LNCaP clone FGC (cell line): ENCODE measurements at regions not wholly inside any gene's neighbourhood (a gene's known extent, or its start where the extent isn't known, plus 50 kb on each side); places are given as distances from the start of the nearest gene placed in this dataset.

ENCODE experiments used
- DNase-seq: peaks from one replicate; pipeline ENCODE4 v3.0.0-alpha.2; 2011; ENCODE audit warnings: low read depth
- H3K4me3 ChIP-seq: 2 replicates; pipeline ENCODE4 v1.5.1; 2011; ENCODE audit warnings: mild to moderate bottlenecking, low read depth, low read length, control low read depth
- TF ChIP-seq, protein P1 (sequence below): IDR thresholded peaks from 2 replicates; pipeline ENCODE4 v1.5.1; 2012; ENCODE audit warnings: mild to moderate bottlenecking; ENCODE audit not compliant: control insufficient read depth, insufficient read depth; ENCODE audit errors: extremely low read depth

DNA sequence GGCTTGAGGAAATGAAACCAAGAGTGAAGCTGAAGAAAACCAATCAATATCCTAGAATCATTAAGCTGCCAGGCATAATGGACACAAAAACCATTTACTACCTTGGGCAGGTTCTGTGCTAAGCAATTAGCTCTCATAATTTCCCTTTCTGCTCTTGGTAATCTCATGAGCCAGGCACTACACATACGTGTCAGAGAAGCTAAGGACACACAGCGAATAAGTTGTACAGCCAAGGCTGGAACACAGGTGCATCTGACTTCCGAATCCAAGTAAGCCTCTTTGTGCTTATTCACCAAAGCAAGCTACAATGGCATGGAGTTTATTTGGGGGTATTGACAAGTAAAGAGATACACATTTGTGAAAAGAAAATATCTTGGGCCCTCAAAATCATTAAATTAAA is 1343.9 kb upstream of the MIR17HG start:
- TF ChIP-seq, protein P1, sequence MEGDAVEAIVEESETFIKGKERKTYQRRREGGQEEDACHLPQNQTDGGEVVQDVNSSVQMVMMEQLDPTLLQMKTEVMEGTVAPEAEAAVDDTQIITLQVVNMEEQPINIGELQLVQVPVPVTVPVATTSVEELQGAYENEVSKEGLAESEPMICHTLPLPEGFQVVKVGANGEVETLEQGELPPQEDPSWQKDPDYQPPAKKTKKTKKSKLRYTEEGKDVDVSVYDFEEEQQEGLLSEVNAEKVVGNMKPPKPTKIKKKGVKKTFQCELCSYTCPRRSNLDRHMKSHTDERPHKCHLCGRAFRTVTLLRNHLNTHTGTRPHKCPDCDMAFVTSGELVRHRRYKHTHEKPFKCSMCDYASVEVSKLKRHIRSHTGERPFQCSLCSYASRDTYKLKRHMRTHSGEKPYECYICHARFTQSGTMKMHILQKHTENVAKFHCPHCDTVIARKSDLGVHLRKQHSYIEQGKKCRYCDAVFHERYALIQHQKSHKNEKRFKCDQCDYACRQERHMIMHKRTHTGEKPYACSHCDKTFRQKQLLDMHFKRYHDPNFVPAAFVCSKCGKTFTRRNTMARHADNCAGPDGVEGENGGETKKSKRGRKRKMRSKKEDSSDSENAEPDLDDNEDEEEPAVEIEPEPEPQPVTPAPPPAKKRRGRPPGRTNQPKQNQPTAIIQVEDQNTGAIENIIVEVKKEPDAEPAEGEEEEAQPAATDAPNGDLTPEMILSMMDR, result no peak
- DNase-seq, result no peak

DNA sequence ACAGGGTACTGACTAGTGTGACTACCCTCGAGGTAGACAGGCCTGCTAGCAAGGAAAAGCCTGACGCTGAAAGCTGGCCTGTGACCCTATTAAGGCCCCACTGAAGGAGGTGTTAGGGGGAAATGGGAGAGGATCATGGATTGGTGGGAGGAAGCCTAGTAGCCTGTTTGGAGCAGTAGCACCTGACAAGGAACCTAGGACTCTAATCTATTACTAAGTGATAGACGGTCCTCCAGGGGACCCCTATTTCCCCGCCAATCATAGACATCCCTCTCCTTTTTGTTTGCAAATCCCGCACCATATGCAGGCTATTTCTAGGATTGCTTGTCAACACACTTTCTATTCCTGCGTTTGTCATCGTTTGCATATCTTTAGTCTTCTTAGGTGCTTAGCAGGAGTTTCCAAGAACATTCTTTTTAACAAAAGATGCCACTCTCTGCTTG is 1338.8 kb upstream of the MIR17HG start:
- TF ChIP-seq, protein P1, result no peak
- no peak for DNase-seq

More for the DNA sequence above, 1343.9 kb upstream of the MIR17HG start:
- no peak overlapping the region for H3K4me3 ChIP-seq

DNA sequence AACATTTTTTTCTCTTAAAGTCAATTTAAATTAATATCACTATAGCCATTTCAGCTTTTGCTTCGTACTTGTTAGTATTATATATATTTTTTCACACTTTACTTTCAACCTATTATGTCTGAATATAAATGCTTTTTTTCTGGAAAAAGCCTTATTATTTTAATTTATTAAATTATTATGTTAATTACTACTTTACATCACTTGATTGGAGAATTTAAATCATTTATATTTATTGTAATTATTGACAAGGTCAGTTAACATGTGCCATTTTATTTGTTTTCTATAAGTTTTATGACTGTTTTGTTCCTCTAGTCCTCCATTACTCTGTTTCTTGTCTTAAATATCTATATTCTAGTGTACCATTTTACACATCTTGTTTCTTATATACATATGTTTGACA is 1333.4 kb upstream of the MIR17HG start:
- TF ChIP-seq, protein P1, result no peak

More for the DNA sequence above, 1338.8 kb upstream of the MIR17HG start:
- H3K4me3 ChIP-seq, result no peak overlapping the region

DNA sequence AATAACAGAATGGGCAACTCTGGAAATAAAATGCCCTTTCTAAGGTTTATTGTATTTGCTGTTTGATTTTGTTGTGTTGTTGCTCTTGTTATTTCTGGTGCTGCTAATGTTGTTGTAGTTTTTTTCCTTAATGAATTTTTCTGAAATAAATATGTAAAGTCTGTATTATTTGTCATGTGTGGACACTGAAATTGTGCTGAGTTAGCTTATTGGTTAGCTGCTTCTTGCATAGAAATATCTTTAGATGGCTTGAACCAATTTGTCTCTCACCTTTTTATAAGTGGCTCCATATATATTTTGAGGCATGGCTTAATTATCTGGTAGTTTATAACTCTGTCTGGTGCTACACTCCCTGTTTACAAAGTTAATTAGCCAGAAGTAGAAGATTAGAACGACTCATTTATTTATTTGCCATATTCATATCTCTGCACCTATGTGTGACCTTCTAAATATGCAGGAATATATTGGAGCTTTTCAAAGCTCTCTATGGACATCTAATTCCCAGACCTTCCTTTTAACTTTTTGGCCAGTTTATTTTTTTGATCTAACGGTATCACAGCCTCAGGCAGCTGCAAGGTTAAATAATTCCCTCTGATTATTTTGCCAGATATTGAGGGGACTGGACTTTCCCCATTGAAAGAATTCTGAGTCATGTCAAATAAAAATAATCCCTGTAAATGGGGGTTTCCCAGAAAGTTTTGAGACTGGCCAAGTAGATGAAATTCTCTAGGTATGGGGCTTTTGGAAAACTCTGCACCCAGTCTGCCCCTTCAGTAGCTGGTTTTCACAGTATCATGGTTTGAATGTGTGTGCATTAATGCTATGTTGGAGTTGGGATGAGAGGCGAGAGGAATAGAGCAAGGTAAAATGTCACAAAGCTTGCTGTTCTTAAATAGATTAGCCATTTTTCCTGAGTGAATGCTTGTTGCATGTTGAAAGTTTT is 1331.7 kb upstream of the MIR17HG start:
- no peak for DNase-seq
- TF ChIP-seq, protein P1, result no peak
- no peak overlapping the region for H3K4me3 ChIP-seq

More for the DNA sequence above, 1333.4 kb upstream of the MIR17HG start:
- no peak for DNase-seq
- H3K4me3 ChIP-seq, result no peak overlapping the region

DNA sequence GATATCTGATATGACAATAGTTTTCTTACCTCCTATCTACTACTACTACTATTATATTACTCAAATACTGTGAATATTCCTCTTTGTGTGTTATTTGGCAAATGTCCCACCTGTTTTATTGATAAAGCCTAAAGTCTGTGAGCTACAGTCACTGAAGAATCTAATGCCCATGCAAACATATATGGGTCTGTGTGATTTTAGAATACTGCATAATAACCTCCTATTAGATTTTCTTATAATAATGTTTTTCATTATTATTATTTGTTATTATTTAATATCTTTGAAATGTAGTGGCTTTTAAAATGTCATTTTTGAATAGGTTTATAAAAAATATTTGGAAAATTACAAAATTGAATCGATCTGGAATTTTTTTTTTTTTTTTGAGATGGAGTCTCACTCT is 1330.8 kb upstream of the MIR17HG start:
- no peak overlapping the region for H3K4me3 ChIP-seq
- DNase-seq, result no peak
- TF ChIP-seq, protein P1, result no peak

DNA sequence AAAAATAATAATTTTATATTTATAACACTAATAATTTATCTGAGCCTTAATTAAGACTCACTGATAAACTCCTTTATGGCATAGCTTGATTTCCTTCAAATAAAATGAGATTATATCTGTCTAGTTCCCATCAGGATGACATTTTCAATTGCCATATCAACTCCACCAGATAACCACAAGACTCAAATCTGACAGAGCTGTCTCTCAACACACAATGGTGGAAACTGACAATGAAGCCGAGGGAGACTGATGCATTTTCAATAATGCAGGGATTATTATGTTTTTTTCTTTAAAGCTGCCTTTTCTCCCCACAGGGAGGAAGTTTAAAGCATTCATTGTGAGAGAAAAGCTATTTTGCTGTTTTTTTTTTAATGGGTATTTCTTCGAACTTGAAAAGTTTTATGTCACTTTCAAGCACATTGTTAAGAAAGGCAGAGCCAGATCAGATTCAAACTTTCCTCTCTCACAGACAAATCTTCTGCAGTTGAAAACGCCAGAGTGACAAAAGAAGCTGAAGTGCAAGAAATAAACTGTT is 1326.9 kb upstream of the MIR17HG start:
- TF ChIP-seq, protein P1, result no peak
- H3K4me3 ChIP-seq, result no peak overlapping the region
- DNase-seq, result no peak
